Right atrium auricular region (tissue), 2 donors: ENCODE measurements at regions not wholly inside any gene's neighbourhood (a gene's known extent, or its start where the extent isn't known, plus 50 kb on each side); places are given as distances from the start of the nearest gene placed in this dataset.

ENCODE experiments used
- DNase-seq: peaks from one replicate; pipeline ENCODE4 v3.0.0-alpha.2; 2019; ENCODE audit warnings: low spot score
- H3K27ac ChIP-seq, 2 donors: fragments of 200-600 bp; sonication (generic); 1 replicate in 1 of 2; 2 replicates in 1 of 2; pipeline ENCODE4 v1.5.1; 2016 to 2019
- H3K27me3 ChIP-seq, 2 donors: fragments of 200-600 bp; sonication (generic); one replicate each; pipeline versions ENCODE4 v1.5.1 to v1.6.0; 2017 to 2019
- H3K36me3 ChIP-seq: fragments of 200-600 bp; sonication (generic); one replicate; pipeline ENCODE4 v1.5.1; 2016
- H3K4me1 ChIP-seq, 2 donors: fragments of 200-600 bp; sonication (generic); one replicate each; pipeline versions ENCODE4 v1.5.1 to v1.6.0; 2017 to 2019
- H3K4me3 ChIP-seq, 2 donors: fragments of 200-600 bp; sonication (generic); 1 replicate in 1 of 2; 2 replicates in 1 of 2; pipeline ENCODE4 v1.5.1; 2017 to 2019; ENCODE audit warnings: mild to moderate bottlenecking in 1 of 2, moderate library complexity in 1 of 2
- H3K9me3 ChIP-seq, 2 donors: fragments of 200-600 bp; sonication (generic); one replicate each; pipeline ENCODE4 v1.5.1; 2019
- CTCF ChIP-seq, 2 donors: fragments of 200-600 bp; sonication (generic); IDR thresholded peaks; one replicate each; pipeline ENCODE4 v1.5.1; 2019; ENCODE audit warnings: antibody characterized with exemption in 2 of 2

GRCh38 chr20:40491009-40491590 is 197.9 kb downstream of the MAFB start:
- Histone ChIP-seq H3K9me3 (no peaks in the 10 kb centered on the region), H3K4me1 (no peaks in the 10 kb centered on the region), H3K4me3 (no peak overlapping the region), H3K36me3 (no peaks in the 10 kb centered on the region), H3K27ac (no peak overlapping the region), H3K27me3 (no peaks in the 10 kb centered on the region)
- TF ChIP-seq CTCF (IDR thresholded peaks at IDR 0.05), result no peak
- DNase-seq, result no peak

GRCh38 chr20:40489886-40490285 is 199.2 kb downstream of the MAFB start:
- no peaks in the 10 kb centered on the region for H3K9me3 ChIP-seq
- no peak for TF ChIP-seq CTCF (IDR thresholded peaks at IDR 0.05)
- H3K27ac ChIP-seq, result no peak overlapping the region
- H3K36me3 ChIP-seq, result no peaks in the 10 kb centered on the region
- no peaks in the 10 kb centered on the region for H3K27me3 ChIP-seq
- DNase-seq, result no peak
- no peaks in the 10 kb centered on the region for H3K4me1 ChIP-seq
- H3K4me3 ChIP-seq, result no peak overlapping the region

GRCh38 chr20:40488401-40488800 is 200.6 kb downstream of the MAFB start:
- no peak for DNase-seq
- no peaks in the 10 kb centered on the region for H3K4me1 ChIP-seq
- no peaks in the 10 kb centered on the region for H3K27me3 ChIP-seq
- TF ChIP-seq CTCF (IDR thresholded peaks at IDR 0.05), result no peak
- H3K4me3 ChIP-seq, result no peak overlapping the region
- H3K36me3 ChIP-seq, result no peaks in the 10 kb centered on the region
- no peak overlapping the region for H3K27ac ChIP-seq
- H3K9me3 ChIP-seq, result no peaks in the 10 kb centered on the region

- Histone ChIP-seq H3K4me3 (no peak overlapping the region), H3K9me3 (no peaks in the 10 kb centered on the region), H3K27ac (no peak overlapping the region), H3K4me1 (peaks cover 0 to 7% of the 10 kb centered on the region in 2 donors), H3K36me3 (no peaks in the 10 kb centered on the region), H3K27me3 (no peaks in the 10 kb centered on the region)
- no peak for DNase-seq
- no peak for TF ChIP-seq CTCF (IDR thresholded peaks at IDR 0.05)
Observed at GRCh38 chr20:40486297-40486696, 202.7 kb downstream of the MAFB start.

- DNase-seq, result no peak
- Histone ChIP-seq H3K27me3 (no peaks in the 10 kb centered on the region), H3K27ac (no peak overlapping the region), H3K36me3 (no peaks in the 10 kb centered on the region), H3K4me1 (peaks cover 0 to 14% of the 10 kb centered on the region in 2 donors), H3K4me3 (no peak overlapping the region), H3K9me3 (no peaks in the 10 kb centered on the region)
- no peak for TF ChIP-seq CTCF (IDR thresholded peaks at IDR 0.05)
Observed at GRCh38 chr20:40481743-40482458, 207.1 kb downstream of the MAFB start.

- no peaks in the 10 kb centered on the region for H3K36me3 ChIP-seq
- no peak overlapping the region for H3K4me3 ChIP-seq
- peaks cover 0 to 14% of the 10 kb centered on the region in 2 donors for H3K4me1 ChIP-seq
- no peak for DNase-seq
- no peak for TF ChIP-seq CTCF (IDR thresholded peaks at IDR 0.05)
- no peaks in the 10 kb centered on the region for H3K27me3 ChIP-seq
- H3K9me3 ChIP-seq, result no peaks in the 10 kb centered on the region
- no peak overlapping the region for H3K27ac ChIP-seq
Observed at GRCh38 chr20:40481337-40481736, 207.7 kb downstream of the MAFB start.
